ENCODE measurements at regions not wholly inside any gene's neighbourhood (a gene's known extent, or its start where the extent isn't known, plus 50 kb on each side); places are given as distances from the start of the nearest gene placed in this dataset.

DNA sequence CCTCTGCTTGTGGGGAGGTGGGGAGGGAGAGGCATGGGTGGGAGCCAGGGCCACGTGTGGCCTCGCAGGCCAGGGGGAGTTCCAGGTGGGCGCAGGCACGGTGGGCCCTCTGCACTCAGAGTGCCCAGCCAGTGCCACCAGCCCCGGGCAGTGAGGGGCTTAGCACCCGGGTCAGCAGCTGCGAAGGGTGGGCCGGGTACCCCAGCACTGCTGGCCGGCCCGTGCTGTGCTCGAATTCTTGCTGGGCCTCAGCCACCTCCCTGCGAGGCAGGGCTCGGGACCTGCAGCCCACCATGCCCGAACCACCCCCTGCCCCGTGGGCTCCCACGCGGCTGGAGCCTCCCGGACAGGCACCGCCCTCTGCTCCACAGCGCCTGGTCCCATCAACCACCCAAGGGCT is 1277.2 kb downstream of the JRKL start:
- TF ChIP-seq POLR2A (IDR thresholded peaks at IDR 0.05), result no peak
- in situ Hi-C loops (cut with MboI; ENCODE audit: low sequenced_read_pairs in 4 of 4) (no loop called here), intact Hi-C loops (cut with DNase I; ENCODE audit: low total_unique reads) (no loop called here)
- Histone ChIP-seq H3K27ac (no peak overlapping the region), H3K36me3 (no peaks in the 10 kb centered on the region), H3K4me3 (no peak overlapping the region), H3K27me3 (no peaks in the 10 kb centered on the region), H3K4me1 (no peaks in the 10 kb centered on the region), H3K9me3 (no peaks in the 10 kb centered on the region)
- ATAC-seq (no peak), DNase-seq (no peak)

DNA sequence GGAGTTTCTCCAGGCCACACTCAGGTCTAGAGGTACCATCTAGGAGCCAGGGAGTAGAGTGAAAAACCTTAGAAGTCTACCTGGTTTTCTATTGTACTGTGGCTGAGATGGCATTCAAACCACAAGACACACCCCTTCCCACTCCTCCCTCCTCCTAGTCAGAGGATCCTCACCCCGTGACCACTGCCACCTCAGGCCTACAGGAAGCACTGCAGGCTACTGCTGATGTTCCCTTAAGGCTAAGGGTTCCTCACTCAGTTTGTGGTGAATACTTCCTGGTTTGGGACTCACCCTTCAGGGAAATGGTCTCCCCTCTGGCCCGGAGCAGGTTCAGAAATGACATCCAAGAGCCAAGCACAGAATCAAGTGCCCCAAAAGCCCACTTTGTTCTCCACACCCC is 1293.9 kb downstream of the JRKL start:
- no peaks in the 10 kb centered on the region for H3K27me3 ChIP-seq
- no peak for DNase-seq
- H3K36me3 ChIP-seq, result no peaks in the 10 kb centered on the region
- no peaks in the 10 kb centered on the region for H3K9me3 ChIP-seq
- no peak overlapping the region for H3K4me3 ChIP-seq
- TF ChIP-seq, protein P1, sequence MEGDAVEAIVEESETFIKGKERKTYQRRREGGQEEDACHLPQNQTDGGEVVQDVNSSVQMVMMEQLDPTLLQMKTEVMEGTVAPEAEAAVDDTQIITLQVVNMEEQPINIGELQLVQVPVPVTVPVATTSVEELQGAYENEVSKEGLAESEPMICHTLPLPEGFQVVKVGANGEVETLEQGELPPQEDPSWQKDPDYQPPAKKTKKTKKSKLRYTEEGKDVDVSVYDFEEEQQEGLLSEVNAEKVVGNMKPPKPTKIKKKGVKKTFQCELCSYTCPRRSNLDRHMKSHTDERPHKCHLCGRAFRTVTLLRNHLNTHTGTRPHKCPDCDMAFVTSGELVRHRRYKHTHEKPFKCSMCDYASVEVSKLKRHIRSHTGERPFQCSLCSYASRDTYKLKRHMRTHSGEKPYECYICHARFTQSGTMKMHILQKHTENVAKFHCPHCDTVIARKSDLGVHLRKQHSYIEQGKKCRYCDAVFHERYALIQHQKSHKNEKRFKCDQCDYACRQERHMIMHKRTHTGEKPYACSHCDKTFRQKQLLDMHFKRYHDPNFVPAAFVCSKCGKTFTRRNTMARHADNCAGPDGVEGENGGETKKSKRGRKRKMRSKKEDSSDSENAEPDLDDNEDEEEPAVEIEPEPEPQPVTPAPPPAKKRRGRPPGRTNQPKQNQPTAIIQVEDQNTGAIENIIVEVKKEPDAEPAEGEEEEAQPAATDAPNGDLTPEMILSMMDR (IDR thresholded peaks at IDR 0.05 in 4 of 5, conservative IDR thresholded peaks at IDR 0.05 in 1 of 5), result no peak
- TF ChIP-seq POLR2A (IDR thresholded peaks at IDR 0.05), result no peak
- no peak overlapping the region for H3K27ac ChIP-seq
- H3K4me1 ChIP-seq, result no peaks in the 10 kb centered on the region
- in situ Hi-C loops (cut with MboI; ENCODE audit: low sequenced_read_pairs in 4 of 4), result no loop called here
- ATAC-seq, result no peak
- intact Hi-C loops (cut with DNase I; ENCODE audit: low total_unique reads), result no loop called here

DNA sequence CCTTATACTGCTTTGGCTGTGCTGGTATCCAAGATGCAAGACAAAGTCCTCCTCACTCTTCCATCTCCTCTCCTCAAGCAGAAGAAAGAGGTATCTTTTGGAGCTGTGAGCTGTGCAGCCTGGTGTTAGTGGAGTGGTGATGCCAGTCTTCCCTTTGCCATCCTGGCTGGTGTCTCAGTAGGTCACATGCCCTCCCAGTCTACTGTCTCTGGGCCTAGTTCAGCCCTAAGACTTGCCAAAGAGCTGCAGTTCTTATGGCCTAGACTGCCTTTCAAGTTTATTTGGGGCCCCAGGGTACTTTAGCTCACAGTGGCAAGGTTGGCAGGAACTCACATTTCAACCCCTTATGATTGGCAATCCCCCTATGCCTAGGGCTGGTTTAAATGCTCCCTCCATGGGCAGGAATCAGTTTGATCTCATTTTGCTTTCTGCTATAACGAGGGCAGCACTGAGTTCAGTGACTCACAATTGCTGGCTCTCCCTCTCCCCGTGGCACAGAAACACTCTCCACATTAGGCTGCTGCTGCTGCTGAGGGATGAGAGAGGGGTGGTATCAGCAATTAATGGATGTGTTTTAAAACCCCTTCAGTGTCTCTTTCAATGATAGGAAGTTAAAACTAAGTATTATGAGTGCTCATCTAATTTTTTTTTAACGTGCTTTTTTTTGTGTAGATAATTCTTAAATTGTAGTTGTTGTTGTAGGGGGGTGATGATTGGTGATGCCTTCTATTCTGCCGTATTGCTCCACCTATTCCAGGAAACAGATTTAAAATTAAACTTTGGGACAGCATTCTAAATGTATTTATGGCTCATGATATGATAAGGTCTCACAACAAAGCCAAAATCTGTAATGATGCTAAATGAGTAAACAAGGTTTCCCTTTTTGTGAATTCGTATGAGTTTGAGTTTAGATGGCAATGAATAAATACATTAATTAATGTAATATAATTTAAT is 1295.0 kb downstream of the JRKL start:
- no peak for ATAC-seq
- H3K4me3 ChIP-seq, result no peak overlapping the region
- no peak for TF ChIP-seq POLR2A (IDR thresholded peaks at IDR 0.05)
- TF ChIP-seq, protein P1 (IDR thresholded peaks at IDR 0.05 in 4 of 5, conservative IDR thresholded peaks at IDR 0.05 in 1 of 5), result no peak
- no peaks in the 10 kb centered on the region for H3K36me3 ChIP-seq
- H3K27ac ChIP-seq, result no peak overlapping the region
- in situ Hi-C loops (cut with MboI; ENCODE audit: low sequenced_read_pairs in 4 of 4), result no loop called here
- no peaks in the 10 kb centered on the region for H3K27me3 ChIP-seq
- intact Hi-C loops (cut with DNase I; ENCODE audit: low total_unique reads), result no loop called here
- no peaks in the 10 kb centered on the region for H3K4me1 ChIP-seq
- no peaks in the 10 kb centered on the region for H3K9me3 ChIP-seq
- DNase-seq, result no peak

DNA sequence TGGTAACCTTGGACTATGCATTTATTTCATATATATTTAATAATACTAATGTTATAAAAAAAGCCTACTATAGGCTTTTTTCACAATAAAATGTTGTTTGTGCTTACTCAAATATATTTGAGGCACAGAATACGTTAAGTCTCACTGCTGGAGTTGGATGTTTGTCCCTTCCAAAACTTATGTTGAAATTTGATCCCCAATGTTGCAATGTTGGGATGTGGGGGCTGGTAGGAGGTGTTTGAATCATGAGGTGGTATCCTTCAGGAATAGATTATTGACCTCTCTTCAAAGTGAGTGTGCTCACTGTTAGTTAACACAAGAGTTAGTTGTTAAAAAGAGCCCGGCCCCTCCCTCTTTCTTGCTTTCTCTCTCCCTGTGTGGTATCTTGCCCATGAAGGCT is 1295.9 kb downstream of the JRKL start:
- Histone ChIP-seq H3K27ac (no peak overlapping the region), H3K36me3 (no peaks in the 10 kb centered on the region), H3K9me3 (no peaks in the 10 kb centered on the region), H3K4me3 (no peak overlapping the region), H3K4me1 (no peaks in the 10 kb centered on the region), H3K27me3 (no peaks in the 10 kb centered on the region)
- TF ChIP-seq, protein P1 (IDR thresholded peaks at IDR 0.05 in 4 of 5, conservative IDR thresholded peaks at IDR 0.05 in 1 of 5), result no peak
- no peak for TF ChIP-seq POLR2A (IDR thresholded peaks at IDR 0.05)
- in situ Hi-C loops (cut with MboI; ENCODE audit: low sequenced_read_pairs in 4 of 4), result no loop called here
- intact Hi-C loops (cut with DNase I; ENCODE audit: low total_unique reads), result no loop called here
- ATAC-seq, result no peak
- DNase-seq, result no peak

DNA sequence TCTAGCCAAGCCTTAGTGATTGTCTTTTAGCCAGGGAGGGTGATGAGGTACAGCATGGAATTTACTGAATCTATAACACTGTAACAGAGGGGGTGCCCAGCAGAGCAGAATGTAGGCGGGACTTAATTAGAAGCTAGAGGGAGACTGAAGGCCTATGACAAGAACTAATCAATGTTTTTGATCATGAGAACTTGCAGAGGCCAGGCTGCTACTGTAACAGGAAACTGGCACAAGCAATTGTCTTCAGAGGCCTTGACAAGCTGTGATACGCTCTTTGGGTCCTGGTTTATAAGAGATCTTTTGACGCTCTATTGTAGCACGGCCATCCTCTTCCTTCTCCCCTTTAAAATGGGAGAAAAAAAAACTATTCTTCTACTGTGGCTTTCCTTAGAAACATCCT is 1297.3 kb downstream of the JRKL start:
- H3K27me3 ChIP-seq, result no peaks in the 10 kb centered on the region
- DNase-seq (no peak), ATAC-seq (no peak)
- H3K9me3 ChIP-seq, result no peaks in the 10 kb centered on the region
- no peaks in the 10 kb centered on the region for H3K4me1 ChIP-seq
- intact Hi-C loops (cut with DNase I; ENCODE audit: low total_unique reads) (no loop called here), in situ Hi-C loops (cut with MboI; ENCODE audit: low sequenced_read_pairs in 4 of 4) (no loop called here)
- no peak for TF ChIP-seq POLR2A (IDR thresholded peaks at IDR 0.05)
- TF ChIP-seq, protein P1 (IDR thresholded peaks at IDR 0.05 in 4 of 5, conservative IDR thresholded peaks at IDR 0.05 in 1 of 5), result no peak
- H3K4me3 ChIP-seq, result no peak overlapping the region
- H3K36me3 ChIP-seq, result no peaks in the 10 kb centered on the region
- no peak overlapping the region for H3K27ac ChIP-seq

Data from gastrocnemius medialis (tissue), 4 donors.